ENCODE measurements at regions not wholly inside any gene's neighbourhood (a gene's known extent, or its start where the extent isn't known, plus 50 kb on each side); places are given as distances from the start of the nearest gene placed in this dataset.

- Histone ChIP-seq H3K27me3 (ENCODE audit: control insufficient read depth, insufficient read depth, low read length) (no peaks in the 10 kb centered on the region), H3K36me3 (ENCODE audit: control insufficient read depth, insufficient read depth, low read length) (no peaks in the 10 kb centered on the region), H3K4me1 (ENCODE audit: control insufficient read depth, insufficient read depth, low read length) (no peaks in the 10 kb centered on the region), H3K27ac (ENCODE audit: low read length) (no peak overlapping the region), H3K4me3 (ENCODE audit: low read depth in 2 of 2, low read length in 2 of 2) (no peak overlapping the region), H3K9me3 (ENCODE audit: control insufficient read depth, insufficient read depth, low read depth, low read length) (no peaks in the 10 kb centered on the region)
- DNase-seq (ENCODE audit: low read depth, low spot score), result no peak
- no peak for TF ChIP-seq REST (IDR thresholded peaks at IDR 0.05; ENCODE audit: insufficient read depth in 1 of 2, low read depth in 2 of 2, low read length in 1 of 2)
- TF ChIP-seq POLR2AphosphoS5 (IDR thresholded peaks at IDR 0.05; ENCODE audit: low read depth, low read length), result no peak
- no peak for TF ChIP-seq TCF7L2 (IDR thresholded peaks at IDR 0.05; ENCODE audit: low read depth, low read length)
- in situ Hi-C loops (cut with HindIII; ENCODE audit: low pct_unique_long_range_greater_than_20kb, low sequenced_read_pairs), result no loop called here
- ChIA-PET POLR2A (no interaction called here), CTCF (no interaction called here)
- intact Hi-C loops (cut with micrococcal nuclease; ENCODE audit: unreplicated experiment), result no loop called here
- no TSS peak for BruUV-seq (replicated peaks)
- ATAC-seq, result no peak
Observed at GRCh38 chr13:75102001-75102716, 379.8 kb downstream of the TBC1D4 start.

GRCh38 chr13:75101348-75101747 is 380.6 kb downstream of the TBC1D4 start:
- TF ChIP-seq TCF7L2 (IDR thresholded peaks at IDR 0.05; ENCODE audit: low read depth, low read length) (no peak), REST (IDR thresholded peaks at IDR 0.05; ENCODE audit: insufficient read depth in 1 of 2, low read depth in 2 of 2, low read length in 1 of 2) (no peak)
- Histone ChIP-seq H3K27ac (ENCODE audit: low read length) (no peak overlapping the region), H3K27me3 (ENCODE audit: control insufficient read depth, insufficient read depth, low read length) (no peaks in the 10 kb centered on the region), H3K4me1 (ENCODE audit: control insufficient read depth, insufficient read depth, low read length) (no peaks in the 10 kb centered on the region), H3K4me3 (ENCODE audit: low read depth in 2 of 2, low read length in 2 of 2) (no peak overlapping the region), H3K9me3 (ENCODE audit: control insufficient read depth, insufficient read depth, low read depth, low read length) (no peaks in the 10 kb centered on the region), H3K36me3 (ENCODE audit: control insufficient read depth, insufficient read depth, low read length) (no peaks in the 10 kb centered on the region)
- DNase-seq (ENCODE audit: low read depth, low spot score) (no peak), ATAC-seq (no peak)
- intact Hi-C loops (cut with micrococcal nuclease; ENCODE audit: unreplicated experiment) (no loop called here), in situ Hi-C loops (cut with HindIII; ENCODE audit: low pct_unique_long_range_greater_than_20kb, low sequenced_read_pairs) (no loop called here)
- ChIA-PET POLR2A (no interaction called here), CTCF (no interaction called here)
- BruUV-seq (replicated peaks), result no TSS peak

- intact Hi-C loops (cut with micrococcal nuclease; ENCODE audit: unreplicated experiment), result no loop called here
- in situ Hi-C loops (cut with HindIII; ENCODE audit: low pct_unique_long_range_greater_than_20kb, low sequenced_read_pairs), result no loop called here
- BruUV-seq (replicated peaks), result no TSS peak
- ATAC-seq (no peak), DNase-seq (ENCODE audit: low read depth, low spot score) (no peak)
- Histone ChIP-seq H3K9me3 (ENCODE audit: control insufficient read depth, insufficient read depth, low read depth, low read length) (no peaks in the 10 kb centered on the region), H3K27me3 (ENCODE audit: control insufficient read depth, insufficient read depth, low read length) (no peaks in the 10 kb centered on the region), H3K27ac (ENCODE audit: low read length) (no peak overlapping the region), H3K4me1 (ENCODE audit: control insufficient read depth, insufficient read depth, low read length) (no peaks in the 10 kb centered on the region), H3K4me3 (ENCODE audit: low read depth in 2 of 2, low read length in 2 of 2) (no peak overlapping the region), H3K36me3 (ENCODE audit: control insufficient read depth, insufficient read depth, low read length) (no peaks in the 10 kb centered on the region)
- ChIA-PET POLR2A (no interaction called here), CTCF (no interaction called here)
- TF ChIP-seq CTCF (IDR thresholded peaks at IDR 0.05) (no peak), SIN3A (IDR thresholded peaks at IDR 0.05; ENCODE audit: borderline replicate concordance, insufficient read depth, low read depth, low read length) (no peak), POLR2AphosphoS5 (IDR thresholded peaks at IDR 0.05; ENCODE audit: low read depth, low read length) (no peak), REST (IDR thresholded peaks at IDR 0.05; ENCODE audit: insufficient read depth in 1 of 2, low read depth in 2 of 2, low read length in 1 of 2) (no peak), TCF7L2 (IDR thresholded peaks at IDR 0.05; ENCODE audit: low read depth, low read length) (no peak)
Observed at GRCh38 chr13:75092143-75092542, 389.8 kb downstream of the TBC1D4 start.

Measured in Panc1 (cell line).